ENCODE measurements at regions not wholly inside any gene's neighbourhood (a gene's known extent, or its start where the extent isn't known, plus 50 kb on each side); places are given as distances from the start of the nearest gene placed in this dataset.

DNA sequence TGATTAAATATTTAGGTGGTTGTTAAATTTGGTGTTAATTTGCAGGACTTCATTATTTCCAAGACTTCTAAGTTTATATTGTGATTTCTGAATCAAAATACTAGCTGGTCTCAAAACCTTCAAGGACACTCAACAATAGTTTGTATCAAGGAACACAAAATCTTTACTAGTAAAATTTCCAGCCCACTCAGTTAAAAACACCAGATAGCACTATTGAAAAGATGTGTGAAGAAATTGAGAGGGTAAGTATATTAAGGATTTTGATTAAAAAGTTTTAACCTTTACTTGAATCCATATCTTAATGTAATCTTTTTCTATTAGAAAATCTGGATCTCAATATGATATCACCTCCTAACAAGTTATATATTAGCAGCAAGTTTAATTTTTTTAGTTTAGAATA, 89.3 kb upstream of the UGT8 start:
- no peaks in the 10 kb centered on the region for H3K36me3 ChIP-seq (replicated peaks in 1 of 2; ENCODE audit: control insufficient read depth in 1 of 2, insufficient read depth in 2 of 2, low read length in 2 of 2)
- H4K20me1 ChIP-seq (ENCODE audit: insufficient read depth, low read length), result no peaks in the 10 kb centered on the region
- Mint-ChIP-seq H3K4me1 (no peaks in the 10 kb centered on the region), H3K4me3 (no peak overlapping the region), H3K27me3 (ENCODE audit: low read depth in 3 of 3) (peaks cover 0 to 1% (median 0%) of the 10 kb centered on the region in 3 donors), H3K36me3 (no peaks in the 10 kb centered on the region), H3K27ac (no peak overlapping the region), H3K9me3 (peaks cover 0 to 13% (median 0%) of the 10 kb centered on the region in 7 donors)
- intact Hi-C loops (cut with micrococcal nuclease), result no loop called here
- no peaks in the 10 kb centered on the region for H3K79me2 ChIP-seq (ENCODE audit: insufficient read depth, low read length)
- H3K27me3 ChIP-seq (ENCODE audit: control insufficient read depth in 2 of 2, insufficient read depth in 2 of 2, low read length in 2 of 2), result no peaks in the 10 kb centered on the region
- peaks cover 0 to 4% of the 10 kb centered on the region in 2 donors for H3K9me3 ChIP-seq (replicated peaks in 1 of 2; ENCODE audit: control insufficient read depth in 1 of 2, insufficient read depth in 1 of 2, low read length in 2 of 2)
- H3K4me2 ChIP-seq (replicated peaks; ENCODE audit: extremely low read depth, low read length, poor library complexity, severe bottlenecking), result no peak overlapping the region
- H2AFZ ChIP-seq (ENCODE audit: insufficient read depth, low read depth, low read length, poor library complexity, severe bottlenecking), result no peak overlapping the region
- H3K9ac ChIP-seq (ENCODE audit: insufficient read depth, low read length, poor library complexity, severe bottlenecking), result no peak overlapping the region
- no peak overlapping the region for H3K27ac ChIP-seq (ENCODE audit: low read depth in 1 of 2, low read length in 2 of 2)
- no peak for TF ChIP-seq CTCF (IDR thresholded peaks at IDR 0.05)
- no peaks in the 10 kb centered on the region for H3K4me1 ChIP-seq (ENCODE audit: control insufficient read depth in 1 of 2, insufficient read depth in 2 of 2, low read length in 2 of 2)
- no peak for DNase-seq
- H3K4me3 ChIP-seq (replicated peaks in 1 of 3; ENCODE audit: low read depth in 2 of 3, low read length in 3 of 3), result no peak overlapping the region

- intact Hi-C loops (cut with micrococcal nuclease), result no loop called here
- Histone ChIP-seq H3K4me3 (replicated peaks in 1 of 3; ENCODE audit: low read depth in 2 of 3, low read length in 3 of 3) (no peak overlapping the region), H3K79me2 (ENCODE audit: insufficient read depth, low read length) (no peaks in the 10 kb centered on the region), H3K4me1 (ENCODE audit: control insufficient read depth in 1 of 2, insufficient read depth in 2 of 2, low read length in 2 of 2) (no peaks in the 10 kb centered on the region), H3K4me2 (replicated peaks; ENCODE audit: extremely low read depth, low read length, poor library complexity, severe bottlenecking) (no peak overlapping the region), H3K27ac (ENCODE audit: low read depth in 1 of 2, low read length in 2 of 2) (no peak overlapping the region), H3K9ac (ENCODE audit: insufficient read depth, low read length, poor library complexity, severe bottlenecking) (no peak overlapping the region), H3K9me3 (replicated peaks in 1 of 2; ENCODE audit: control insufficient read depth in 1 of 2, insufficient read depth in 1 of 2, low read length in 2 of 2) (peaks cover 0 to 12% of the 10 kb centered on the region in 2 donors), H4K20me1 (ENCODE audit: insufficient read depth, low read length) (no peaks in the 10 kb centered on the region), H3K27me3 (ENCODE audit: control insufficient read depth in 2 of 2, insufficient read depth in 2 of 2, low read length in 2 of 2) (no peaks in the 10 kb centered on the region), H3K36me3 (replicated peaks in 1 of 2; ENCODE audit: control insufficient read depth in 1 of 2, insufficient read depth in 2 of 2, low read length in 2 of 2) (no peaks in the 10 kb centered on the region), H2AFZ (ENCODE audit: insufficient read depth, low read depth, low read length, poor library complexity, severe bottlenecking) (no peak overlapping the region)
- no peak for DNase-seq
- TF ChIP-seq CTCF (IDR thresholded peaks at IDR 0.05), result no peak
- H3K4me1 Mint-ChIP-seq, result no peaks in the 10 kb centered on the region
- H3K27me3 Mint-ChIP-seq (ENCODE audit: low read depth in 3 of 3), result no peaks in the 10 kb centered on the region
- WGBS (ENCODE audit: insufficient coverage), result no CpG with 5 or more reads among the region's 3 CpGs
- no peak overlapping the region for H3K4me3 Mint-ChIP-seq
- peaks cover 2 to 23% (median 9%) of the 10 kb centered on the region in 7 donors for H3K9me3 Mint-ChIP-seq
- H3K36me3 Mint-ChIP-seq, result no peaks in the 10 kb centered on the region
- no peak overlapping the region for H3K27ac Mint-ChIP-seq
Measured at GRCh38 chr4:114512595-114513295, 85.9 kb upstream of the UGT8 start.

Measured in CD14-positive monocyte (primary cell).